ENCODE measurements at regions not wholly inside any gene's neighbourhood (a gene's known extent, or its start where the extent isn't known, plus 50 kb on each side); places are given as distances from the start of the nearest gene placed in this dataset.

- POLR2A ChIA-PET: no interaction called here
- Histone ChIP-seq H3K9me3 (replicated peaks; ENCODE audit: control insufficient read depth, insufficient read depth, low read depth, low read length) (no peaks in the 10 kb centered on the region), H3K27ac (ENCODE audit: extremely low read depth, low read depth, low read length) (no peak overlapping the region), H2AFZ (ENCODE audit: low read depth, low read length) (no peak overlapping the region), H3K79me2 (ENCODE audit: control insufficient read depth, insufficient read depth, low read length) (no peaks in the 10 kb centered on the region), H3K4me2 (ENCODE audit: insufficient read depth, low read length) (no peak overlapping the region), H3K4me3 (no peak overlapping the region), H3K36me3 (ENCODE audit: control insufficient read depth, insufficient read depth, low read length) (no peaks in the 10 kb centered on the region), H3K9me1 (ENCODE audit: control insufficient read depth, insufficient read depth, low read length) (no peaks in the 10 kb centered on the region), H3K9ac (ENCODE audit: insufficient read depth in 1 of 2, low read depth in 2 of 2, low read length in 2 of 2) (no peak overlapping the region), H3K4me1 (replicated peaks in 1 of 2; ENCODE audit: control insufficient read depth in 2 of 2, insufficient read depth in 2 of 2, low read length in 2 of 2) (no peaks in the 10 kb centered on the region), H3K27me3 (ENCODE audit: control insufficient read depth in 2 of 2, insufficient read depth in 2 of 2, low read length in 2 of 2) (no peaks in the 10 kb centered on the region), H4K20me1 (replicated peaks; ENCODE audit: control insufficient read depth, insufficient read depth, low read length) (no peaks in the 10 kb centered on the region)
- no TSS peak for BruUV-seq (replicated peaks)
- in situ Hi-C loops (cut with MboI): no loop called here
- FAIRE-seq (no peak), DNase-seq (ENCODE audit: extremely low read depth in 1 of 4, low spot score in 3 of 4) (no peak), ATAC-seq (no peak)
- CTCF ChIA-PET (ENCODE audit: low intra/inter-chr PET ratio): no interaction called here
- intact Hi-C loops (cut with micrococcal nuclease): no loop called here
- TF ChIP-seq NCOA1 (IDR thresholded peaks at IDR 0.05; ENCODE audit: low read depth) (no peak), CBX2 (IDR thresholded peaks at IDR 0.05; ENCODE audit: insufficient read depth, low read length, poor library complexity, severe bottlenecking) (no peak), ZNF507 (tag; conservative IDR thresholded peaks at IDR 0.05) (no peak), ZNF592 (IDR thresholded peaks at IDR 0.05) (no peak), BDP1 (IDR thresholded peaks at IDR 0.05; ENCODE audit: insufficient read depth, insufficient read length) (no peak), ATF2 (CRISPR knock-in tag; IDR thresholded peaks at IDR 0.05) (no peak), FUS (optimal IDR thresholded peaks at IDR 0.05; ENCODE audit: low read depth, low read length) (no peak), HNRNPLL (IDR thresholded peaks at IDR 0.05; ENCODE audit: low read depth, low read length, poor library complexity, severe bottlenecking) (no peak), HNRNPH1 (optimal IDR thresholded peaks at IDR 0.05; ENCODE audit: low read depth, low read length) (no peak), TOE1 (IDR thresholded peaks at IDR 0.05; ENCODE audit: borderline replicate concordance) (no peak), TOE1 (CRISPR knock-in tag; IDR thresholded peaks at IDR 0.05; ENCODE audit: borderline replicate concordance, low read depth) (no peak), THRAP3 (IDR thresholded peaks at IDR 0.05; ENCODE audit: borderline replicate concordance) (no peak)
- TF ChIP-seq, protein P1, sequence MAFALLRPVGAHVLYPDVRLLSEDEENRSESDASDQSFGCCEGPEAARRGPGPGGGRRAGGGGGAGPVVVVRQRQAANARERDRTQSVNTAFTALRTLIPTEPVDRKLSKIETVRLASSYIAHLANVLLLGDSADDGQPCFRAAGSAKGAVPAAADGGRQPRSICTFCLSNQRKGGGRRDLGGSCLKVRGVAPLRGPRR (CRISPR knock-in tag; IDR thresholded peaks at IDR 0.05): no peak
- TF ChIP-seq, protein P2, sequence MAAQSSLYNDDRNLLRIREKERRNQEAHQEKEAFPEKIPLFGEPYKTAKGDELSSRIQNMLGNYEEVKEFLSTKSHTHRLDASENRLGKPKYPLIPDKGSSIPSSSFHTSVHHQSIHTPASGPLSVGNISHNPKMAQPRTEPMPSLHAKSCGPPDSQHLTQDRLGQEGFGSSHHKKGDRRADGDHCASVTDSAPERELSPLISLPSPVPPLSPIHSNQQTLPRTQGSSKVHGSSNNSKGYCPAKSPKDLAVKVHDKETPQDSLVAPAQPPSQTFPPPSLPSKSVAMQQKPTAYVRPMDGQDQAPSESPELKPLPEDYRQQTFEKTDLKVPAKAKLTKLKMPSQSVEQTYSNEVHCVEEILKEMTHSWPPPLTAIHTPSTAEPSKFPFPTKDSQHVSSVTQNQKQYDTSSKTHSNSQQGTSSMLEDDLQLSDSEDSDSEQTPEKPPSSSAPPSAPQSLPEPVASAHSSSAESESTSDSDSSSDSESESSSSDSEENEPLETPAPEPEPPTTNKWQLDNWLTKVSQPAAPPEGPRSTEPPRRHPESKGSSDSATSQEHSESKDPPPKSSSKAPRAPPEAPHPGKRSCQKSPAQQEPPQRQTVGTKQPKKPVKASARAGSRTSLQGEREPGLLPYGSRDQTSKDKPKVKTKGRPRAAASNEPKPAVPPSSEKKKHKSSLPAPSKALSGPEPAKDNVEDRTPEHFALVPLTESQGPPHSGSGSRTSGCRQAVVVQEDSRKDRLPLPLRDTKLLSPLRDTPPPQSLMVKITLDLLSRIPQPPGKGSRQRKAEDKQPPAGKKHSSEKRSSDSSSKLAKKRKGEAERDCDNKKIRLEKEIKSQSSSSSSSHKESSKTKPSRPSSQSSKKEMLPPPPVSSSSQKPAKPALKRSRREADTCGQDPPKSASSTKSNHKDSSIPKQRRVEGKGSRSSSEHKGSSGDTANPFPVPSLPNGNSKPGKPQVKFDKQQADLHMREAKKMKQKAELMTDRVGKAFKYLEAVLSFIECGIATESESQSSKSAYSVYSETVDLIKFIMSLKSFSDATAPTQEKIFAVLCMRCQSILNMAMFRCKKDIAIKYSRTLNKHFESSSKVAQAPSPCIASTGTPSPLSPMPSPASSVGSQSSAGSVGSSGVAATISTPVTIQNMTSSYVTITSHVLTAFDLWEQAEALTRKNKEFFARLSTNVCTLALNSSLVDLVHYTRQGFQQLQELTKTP (IDR thresholded peaks at IDR 0.05; ENCODE audit: low read depth in 1 of 2, partially characterized antibody in 2 of 2): no peak
Measured at GRCh38 chrX:110614596-110614995, 181.0 kb downstream of the CHRDL1 start.
